ENCODE measurements at regions not wholly inside any gene's neighbourhood (a gene's known extent, or its start where the extent isn't known, plus 50 kb on each side); places are given as distances from the start of the nearest gene placed in this dataset.

GRCh38 chr16:35305476-35305875 lies 1846.1 kb downstream of the TP53TG3F start:
- no peak overlapping the region for H3K4me3 ChIP-seq (ENCODE audit: low read length)
- peak; percentile 94 for DNase-seq (ENCODE audit: low read depth)
- TF ChIP-seq, protein P1, sequence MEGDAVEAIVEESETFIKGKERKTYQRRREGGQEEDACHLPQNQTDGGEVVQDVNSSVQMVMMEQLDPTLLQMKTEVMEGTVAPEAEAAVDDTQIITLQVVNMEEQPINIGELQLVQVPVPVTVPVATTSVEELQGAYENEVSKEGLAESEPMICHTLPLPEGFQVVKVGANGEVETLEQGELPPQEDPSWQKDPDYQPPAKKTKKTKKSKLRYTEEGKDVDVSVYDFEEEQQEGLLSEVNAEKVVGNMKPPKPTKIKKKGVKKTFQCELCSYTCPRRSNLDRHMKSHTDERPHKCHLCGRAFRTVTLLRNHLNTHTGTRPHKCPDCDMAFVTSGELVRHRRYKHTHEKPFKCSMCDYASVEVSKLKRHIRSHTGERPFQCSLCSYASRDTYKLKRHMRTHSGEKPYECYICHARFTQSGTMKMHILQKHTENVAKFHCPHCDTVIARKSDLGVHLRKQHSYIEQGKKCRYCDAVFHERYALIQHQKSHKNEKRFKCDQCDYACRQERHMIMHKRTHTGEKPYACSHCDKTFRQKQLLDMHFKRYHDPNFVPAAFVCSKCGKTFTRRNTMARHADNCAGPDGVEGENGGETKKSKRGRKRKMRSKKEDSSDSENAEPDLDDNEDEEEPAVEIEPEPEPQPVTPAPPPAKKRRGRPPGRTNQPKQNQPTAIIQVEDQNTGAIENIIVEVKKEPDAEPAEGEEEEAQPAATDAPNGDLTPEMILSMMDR (IDR thresholded peaks at IDR 0.05; ENCODE audit: insufficient read depth, low read depth, low read length, missing control alignments): no peak

- TF ChIP-seq, protein P1 (IDR thresholded peaks at IDR 0.05; ENCODE audit: insufficient read depth, low read depth, low read length, missing control alignments): no peak
- no peak overlapping the region for H3K4me3 ChIP-seq (ENCODE audit: low read length)
- peak; percentile 59 for DNase-seq (ENCODE audit: low read depth)
These were observed 1847.5 kb downstream of the TP53TG3F start for GRCh38 chr16:35306915-35307314.

DNA sequence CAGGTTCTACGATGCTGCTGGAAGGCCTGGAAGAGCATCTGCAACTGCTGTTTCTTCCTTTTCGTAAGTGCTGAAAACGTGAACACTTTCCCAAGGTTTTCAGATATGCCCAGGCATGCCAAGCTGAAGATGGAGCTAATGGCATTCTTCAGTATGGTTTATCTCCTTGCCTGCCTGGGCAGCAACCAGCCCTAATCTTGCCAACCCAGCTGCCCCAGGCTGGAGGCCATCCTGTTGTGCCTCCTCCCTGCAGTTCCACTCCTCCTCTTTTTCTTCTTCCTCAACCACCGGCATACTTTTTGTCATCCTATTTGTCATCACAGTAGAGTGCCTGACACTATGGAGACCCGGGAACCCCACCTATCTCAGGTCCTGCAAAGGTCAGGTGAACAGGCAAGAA lies 1849.3 kb downstream of the TP53TG3F start:
- TF ChIP-seq, protein P1 (IDR thresholded peaks at IDR 0.05; ENCODE audit: insufficient read depth, low read depth, low read length, missing control alignments): no peak
- peak; percentile 71 for DNase-seq (ENCODE audit: low read depth)
- no peak overlapping the region for H3K4me3 ChIP-seq (ENCODE audit: low read length)

DNA sequence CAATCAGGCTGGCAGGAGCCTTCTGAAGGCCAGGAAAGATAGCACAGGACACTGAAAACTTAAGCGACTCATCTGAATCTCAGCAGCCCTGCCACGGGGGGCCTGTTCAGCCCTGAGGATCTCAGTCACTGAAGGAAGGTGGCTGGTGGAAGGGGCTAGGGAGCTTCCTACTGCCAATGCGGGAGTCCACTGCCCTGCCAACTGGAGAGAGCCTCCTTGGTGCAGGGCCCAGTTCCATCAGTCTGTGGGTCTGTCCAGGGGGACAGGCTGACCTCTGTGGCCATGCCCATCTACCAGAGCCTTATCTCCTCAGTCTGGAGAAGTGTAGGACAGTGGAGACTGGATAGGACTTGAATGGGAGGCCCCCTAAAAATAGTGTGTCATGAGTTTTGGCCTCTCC lies 1851.6 kb downstream of the TP53TG3F start:
- no peak for DNase-seq (ENCODE audit: low read depth)
- TF ChIP-seq, protein P1 (IDR thresholded peaks at IDR 0.05; ENCODE audit: insufficient read depth, low read depth, low read length, missing control alignments): no peak
- H3K4me3 ChIP-seq (ENCODE audit: low read length): no peak overlapping the region

DNA sequence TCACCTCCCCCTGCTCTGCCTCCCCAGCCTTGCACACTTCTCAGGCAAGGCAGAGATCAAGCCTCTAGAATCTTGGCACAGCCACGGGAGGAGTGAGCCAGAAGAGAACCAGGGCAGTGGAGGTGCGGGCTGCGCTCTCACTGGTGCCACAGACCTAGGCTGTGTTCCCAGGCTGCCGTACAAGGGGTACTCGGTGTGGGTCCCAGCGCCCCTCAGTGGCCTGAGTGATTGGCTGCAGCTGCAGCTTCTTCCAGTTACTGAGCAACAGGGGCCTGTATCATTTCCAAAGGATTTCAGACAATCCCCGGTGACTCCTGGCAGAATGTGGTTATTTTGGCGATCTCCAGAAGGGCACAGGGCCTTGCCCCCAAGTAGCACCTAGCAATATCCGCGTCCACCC lies 1852.1 kb downstream of the TP53TG3F start:
- H3K4me3 ChIP-seq (ENCODE audit: low read length): no peak overlapping the region
- TF ChIP-seq, protein P1 (IDR thresholded peaks at IDR 0.05; ENCODE audit: insufficient read depth, low read depth, low read length, missing control alignments): no peak
- no peak for DNase-seq (ENCODE audit: low read depth)

DNA sequence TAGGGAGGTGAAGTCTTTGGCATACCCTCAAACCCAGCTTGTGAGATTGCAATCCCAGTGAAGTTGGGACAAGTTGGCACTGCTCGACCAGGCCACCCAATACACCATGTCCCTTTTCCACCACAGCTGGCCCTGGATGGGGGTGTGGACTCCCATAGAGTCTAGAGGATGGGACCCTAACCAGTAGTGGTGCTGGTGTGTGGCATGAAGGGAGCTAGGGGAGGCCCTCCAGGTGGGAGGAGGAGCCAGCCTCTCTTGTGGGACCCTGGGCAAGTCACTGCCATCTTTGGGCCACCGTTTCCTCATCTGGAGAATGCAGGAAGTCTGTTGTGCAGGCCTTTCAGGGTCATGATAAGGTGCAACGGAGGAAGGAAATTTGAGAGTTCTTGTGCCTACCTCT lies 1854.9 kb downstream of the TP53TG3F start:
- H3K4me3 ChIP-seq (ENCODE audit: low read length): no peak overlapping the region
- TF ChIP-seq, protein P1 (IDR thresholded peaks at IDR 0.05; ENCODE audit: insufficient read depth, low read depth, low read length, missing control alignments): no peak
- DNase-seq (ENCODE audit: low read depth): no peak

GRCh38 chr16:35319536-35320192 lies 1860.3 kb downstream of the TP53TG3F start:
- TF ChIP-seq, protein P1 (IDR thresholded peaks at IDR 0.05; ENCODE audit: insufficient read depth, low read depth, low read length, missing control alignments): no peak
- no peak overlapping the region for H3K4me3 ChIP-seq (ENCODE audit: low read length)
- no peak for DNase-seq (ENCODE audit: low read depth)
